Ascending aorta (tissue), 2 donors: ENCODE measurements at regions not wholly inside any gene's neighbourhood (a gene's known extent, or its start where the extent isn't known, plus 50 kb on each side); places are given as distances from the start of the nearest gene placed in this dataset.

Experiments used
- DNase-seq, 2 donors: peaks; one replicate each; pipeline ENCODE4 v3.0.0-alpha.2; 2019; ENCODE audit warnings: low spot score in 2 of 2
- H3K27ac ChIP-seq, 2 donors: fragments of 200-600 bp; sonication (generic); one replicate each; pipeline ENCODE4 v1.5.1; 2016 to 2017; ENCODE audit warnings: mild to moderate bottlenecking in 1 of 2
- H3K27me3 ChIP-seq: fragments of 200-600 bp; sonication (generic); one replicate; pipeline ENCODE4 v1.5.1; 2017
- H3K36me3 ChIP-seq, 2 donors: fragments of 200-600 bp; sonication (generic); one replicate each; pipeline ENCODE4 v1.5.1; 2016
- H3K4me1 ChIP-seq, 2 donors: fragments of 200-600 bp; sonication (generic); one replicate each; pipeline ENCODE4 v1.5.1; 2016 to 2017; ENCODE audit warnings: mild to moderate bottlenecking in 1 of 2
- H3K4me3 ChIP-seq, 2 donors: fragments of 200-600 bp; sonication (generic); one replicate each; pipeline ENCODE4 v1.5.1; 2016 to 2017; ENCODE audit warnings: mild to moderate bottlenecking in 1 of 2
- H3K9me3 ChIP-seq, 2 donors: fragments of 200-600 bp; sonication (generic); one replicate each; pipeline ENCODE4 v1.5.1; 2016
- CTCF ChIP-seq, 3 experiments: fragments of 200-600 bp in 2 of 3; fragments of 450-650 bp in 1 of 3; sonication (generic) in 2 of 3; IDR thresholded peaks; one replicate each; pipeline ENCODE4 v1.5.1; 2016 to 2019; ENCODE audit warnings: antibody characterized with exemption in 3 of 3, mild to moderate bottlenecking in 1 of 3, moderate library complexity in 1 of 3
- intact Hi-C: fragments of 100-400 bp; cut with DNase I; formaldehyde crosslinking; loops from one replicate; pipeline ENCODE4 v1.15.1; 2023

- H3K4me3 ChIP-seq, result no peak overlapping the region
- H3K27ac ChIP-seq, result no peak overlapping the region
- H3K27me3 ChIP-seq, result no peaks in the 10 kb centered on the region
- TF ChIP-seq CTCF (IDR thresholded peaks at IDR 0.05), result no peak
- H3K36me3 ChIP-seq, result no peaks in the 10 kb centered on the region
- DNase-seq, result no peak
- intact Hi-C loops, result no loop called here
- peaks cover 0 to 5% of the 10 kb centered on the region in 2 donors for H3K9me3 ChIP-seq
- H3K4me1 ChIP-seq, result no peaks in the 10 kb centered on the region
Measured at GRCh38 chr5:125429498-125429897, 683.1 kb upstream of the ZNF608 start.

DNA sequence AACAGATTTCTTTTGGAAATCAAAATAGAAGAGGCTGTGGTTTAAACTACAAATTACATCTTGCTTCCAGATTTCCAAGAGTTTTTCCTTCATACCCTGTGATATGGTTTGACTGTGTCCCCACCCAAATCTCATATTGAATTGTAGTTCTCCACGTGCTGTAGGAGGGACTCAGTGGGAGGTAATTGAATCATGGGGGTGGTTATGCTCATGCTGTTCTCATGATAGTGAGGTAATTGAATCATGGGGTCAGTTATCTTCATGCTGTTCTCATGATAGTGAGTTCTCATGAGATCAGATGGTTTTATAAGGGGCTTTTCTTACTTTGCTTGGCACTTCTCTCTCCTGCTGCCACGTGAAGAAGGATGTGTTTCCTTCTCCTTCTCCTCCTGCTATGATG is 687.0 kb upstream of the ZNF608 start:
- no peaks in the 10 kb centered on the region for H3K27me3 ChIP-seq
- H3K4me3 ChIP-seq, result no peak overlapping the region
- TF ChIP-seq CTCF (IDR thresholded peaks at IDR 0.05), result no peak
- H3K9me3 ChIP-seq, result peaks cover 0 to under 1% of the 10 kb centered on the region in 2 donors
- H3K36me3 ChIP-seq, result no peaks in the 10 kb centered on the region
- no peak overlapping the region for H3K27ac ChIP-seq
- H3K4me1 ChIP-seq, result no peaks in the 10 kb centered on the region
- DNase-seq, result no peak
- intact Hi-C loops, result no loop called here

DNA sequence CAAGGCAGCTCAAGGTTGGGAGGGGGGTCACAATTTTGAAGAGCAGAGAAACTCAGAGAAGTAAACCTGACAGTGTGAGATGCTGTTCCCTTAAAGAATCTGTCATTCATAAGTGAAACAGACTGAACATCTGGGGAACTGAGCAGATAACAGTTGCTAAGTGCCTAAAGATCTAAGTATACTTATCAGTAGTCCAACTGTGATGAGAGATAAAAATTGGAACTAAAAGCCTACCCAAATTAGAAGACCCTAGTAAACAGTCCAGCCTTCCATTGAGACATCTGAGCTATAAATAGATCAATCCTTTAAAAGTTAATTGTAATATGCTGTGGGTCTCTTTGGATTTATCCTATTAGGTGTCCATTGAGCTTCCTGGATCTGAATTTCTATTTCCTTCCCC is 692.8 kb upstream of the ZNF608 start:
- no peak for DNase-seq
- H3K9me3 ChIP-seq, result peaks cover 0 to 15% of the 10 kb centered on the region in 2 donors
- intact Hi-C loops, result no loop called here
- H3K27ac ChIP-seq, result no peak overlapping the region
- no peaks in the 10 kb centered on the region for H3K36me3 ChIP-seq
- H3K4me1 ChIP-seq, result no peaks in the 10 kb centered on the region
- no peaks in the 10 kb centered on the region for H3K27me3 ChIP-seq
- no peak for TF ChIP-seq CTCF (IDR thresholded peaks at IDR 0.05)
- no peak overlapping the region for H3K4me3 ChIP-seq

DNA sequence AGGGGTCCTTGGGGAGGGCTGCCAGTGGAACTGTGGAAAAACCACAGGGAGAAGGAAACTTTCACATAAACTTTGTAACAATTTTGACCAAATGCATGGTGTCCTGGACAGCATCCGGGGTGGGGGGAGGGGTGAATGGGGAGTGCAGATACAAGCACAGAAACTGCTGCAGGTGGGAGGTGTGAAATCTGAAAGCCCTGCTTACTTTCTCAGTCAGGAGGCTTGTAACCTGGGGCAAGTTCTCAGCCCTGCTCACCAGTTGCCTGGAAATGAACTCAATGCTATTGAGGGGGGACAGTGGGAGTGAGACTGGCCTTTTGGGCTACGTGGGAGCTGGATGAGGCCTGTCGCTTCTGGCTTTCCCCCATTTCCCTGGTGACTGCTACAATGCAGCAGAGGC is 694.5 kb upstream of the ZNF608 start:
- H3K36me3 ChIP-seq, result no peaks in the 10 kb centered on the region
- H3K27ac ChIP-seq, result no peak overlapping the region
- peaks cover 0 to 15% of the 10 kb centered on the region in 2 donors for H3K9me3 ChIP-seq
- no peaks in the 10 kb centered on the region for H3K27me3 ChIP-seq
- intact Hi-C loops, result no loop called here
- H3K4me1 ChIP-seq, result no peaks in the 10 kb centered on the region
- TF ChIP-seq CTCF (IDR thresholded peaks at IDR 0.05), result no peak
- no peak for DNase-seq
- H3K4me3 ChIP-seq, result no peak overlapping the region

GRCh38 chr5:125446986-125447385 is 700.5 kb upstream of the ZNF608 start:
- no peaks in the 10 kb centered on the region for H3K36me3 ChIP-seq
- H3K4me3 ChIP-seq, result no peak overlapping the region
- no peak for TF ChIP-seq CTCF (IDR thresholded peaks at IDR 0.05)
- intact Hi-C loops, result no loop called here
- no peak overlapping the region for H3K27ac ChIP-seq
- DNase-seq, result no peak
- peaks cover 0 to 5% of the 10 kb centered on the region in 2 donors for H3K9me3 ChIP-seq
- H3K27me3 ChIP-seq, result no peaks in the 10 kb centered on the region
- H3K4me1 ChIP-seq, result no peaks in the 10 kb centered on the region

DNA sequence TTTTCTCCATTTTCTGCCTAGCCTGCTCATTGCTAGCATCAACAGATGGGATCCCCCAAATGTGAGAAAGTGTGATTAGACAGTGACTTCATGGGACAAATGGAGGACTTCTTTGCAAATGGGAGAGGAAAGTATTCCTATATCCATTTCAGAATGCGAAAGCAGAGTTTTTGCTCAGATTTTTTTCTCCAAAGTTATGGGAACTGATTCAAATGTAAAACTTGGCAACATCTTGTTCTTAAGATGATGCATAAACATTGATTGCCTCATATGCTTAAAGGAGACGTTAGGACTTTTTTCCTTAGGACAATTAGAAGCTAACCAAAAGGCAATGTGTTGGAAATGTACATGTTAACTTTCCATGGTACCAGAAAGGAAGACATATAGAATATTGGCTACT is 704.3 kb upstream of the ZNF608 start:
- no peaks in the 10 kb centered on the region for H3K36me3 ChIP-seq
- no peak overlapping the region for H3K4me3 ChIP-seq
- no peaks in the 10 kb centered on the region for H3K4me1 ChIP-seq
- H3K9me3 ChIP-seq, result no peaks in the 10 kb centered on the region
- H3K27me3 ChIP-seq, result no peaks in the 10 kb centered on the region
- no peak for DNase-seq
- H3K27ac ChIP-seq, result no peak overlapping the region
- intact Hi-C loops, result no loop called here
- no peak for TF ChIP-seq CTCF (IDR thresholded peaks at IDR 0.05)
